HepG2 (cell line): ENCODE measurements at regions not wholly inside any gene's neighbourhood (a gene's known extent, or its start where the extent isn't known, plus 50 kb on each side); places are given as distances from the start of the nearest gene placed in this dataset.
A peak's percentile ranks its signal among the peaks of the same experiment; 100 is the strongest.

ENCODE experiments used
- AKAP8 ChIP-seq: sonication (generic); formaldehyde crosslinking; IDR thresholded peaks from 2 replicates; pipeline ENCODE4 v1.5.1; 2020; ENCODE audit warnings: mild to moderate bottlenecking, missing genetic modification reagents
- ATF1 ChIP-seq: IDR thresholded peaks from 2 replicates; pipeline ENCODE4 v1.6.1; 2016; ENCODE audit warnings: mild to moderate bottlenecking, control low read depth
- ERF ChIP-seq: IDR thresholded peaks from 2 replicates; pipeline ENCODE4 v1.6.1; 2018; ENCODE audit warnings: missing biosample characterization, missing genetic modification reagents
- FOXA3 ChIP-seq: IDR thresholded peaks from 2 replicates; pipeline ENCODE4 v1.6.1; 2016; ENCODE audit warnings: missing genetic modification reagents, missing compliant biosample characterization
- GMEB1 ChIP-seq: sonication (generic); formaldehyde crosslinking; IDR thresholded peaks from 2 replicates; pipeline ENCODE4 v1.5.1; 2020; ENCODE audit warnings: missing genetic modification reagents, mild to moderate bottlenecking, borderline replicate concordance
- HDAC1 ChIP-seq: sonication (generic); formaldehyde crosslinking; IDR thresholded peaks from 2 replicates; pipeline ENCODE4 v1.5.1; 2020; ENCODE audit warnings: mild to moderate bottlenecking, missing genetic modification reagents
- HDAC2 ChIP-seq: sonication (generic); formaldehyde crosslinking; IDR thresholded peaks from 2 replicates; pipeline ENCODE4 v1.4.0; 2020; ENCODE audit warnings: missing genetic modification reagents
- LCORL ChIP-seq, 2 experiments: fragments of 450-650 bp in 1 of 2; sonication (generic) in 1 of 2; formaldehyde crosslinking in 1 of 2; IDR thresholded peaks; 2 replicates each; pipeline versions ENCODE4 v1.5.0 to v1.6.1; 2017 to 2020; ENCODE audit warnings: antibody characterized with exemption in 1 of 2, missing genetic modification reagents in 1 of 2
- MAX ChIP-seq: IDR thresholded peaks from 2 replicates; pipeline ENCODE4 v1.6.1; 2012; ENCODE audit warnings: inconsistent platforms
- MED1 ChIP-seq: sonication (generic); formaldehyde crosslinking; IDR thresholded peaks from 2 replicates; pipeline ENCODE4 v1.4.0; 2020; ENCODE audit warnings: missing genetic modification reagents
- NONO ChIP-seq, 2 experiments: fragments of 450-650 bp in 1 of 2; sonication (generic) in 1 of 2; formaldehyde crosslinking in 1 of 2; IDR thresholded peaks in 1 of 2; conservative IDR thresholded peaks in 1 of 2; 2 replicates each; pipeline versions ENCODE4 v1.6.1 to v1.8.0; 2017 to 2022; ENCODE audit warnings: mild to moderate bottlenecking in 1 of 2, missing genetic modification reagents in 1 of 2, moderate library complexity in 1 of 2
- NR2C2 ChIP-seq: sonication (generic); formaldehyde crosslinking; IDR thresholded peaks from 2 replicates; pipeline ENCODE4 v1.4.0; 2020; ENCODE audit warnings: missing genetic modification reagents, mild to moderate bottlenecking, moderate library complexity, borderline replicate concordance
- NR2F1 ChIP-seq, 2 experiments: fragments of 450-650 bp in 1 of 2; formaldehyde crosslinking in 1 of 2; IDR thresholded peaks; 2 replicates each; pipeline versions ENCODE4 v1.5.0 to v1.6.1; 2016 to 2020; ENCODE audit warnings: mild to moderate bottlenecking in 1 of 2, missing compliant biosample characterization in 1 of 2, missing genetic modification reagents in 1 of 2, moderate library complexity in 1 of 2
- PAXIP1 ChIP-seq: sonication (generic); formaldehyde crosslinking; conservative IDR thresholded peaks from 2 replicates; pipeline ENCODE4 v1.4.0; 2020; ENCODE audit warnings: mild to moderate bottlenecking, missing genetic modification reagents, moderate library complexity
- SOX6 ChIP-seq, 2 experiments: fragments of 450-650 bp in 1 of 2; sonication (generic) in 1 of 2; formaldehyde crosslinking in 1 of 2; IDR thresholded peaks; 2 replicates each; pipeline versions ENCODE4 v1.4.0 to v1.6.1; 2017 to 2020; ENCODE audit warnings: antibody characterized with exemption in 1 of 2, mild to moderate bottlenecking in 1 of 2, missing genetic modification reagents in 1 of 2
- TCF7 ChIP-seq: sonication (generic); IDR thresholded peaks from 2 replicates; pipeline ENCODE4 v1.6.1; 2016; ENCODE audit warnings: antibody characterized with exemption, low read depth
- ZNF136 ChIP-seq: sonication (generic); formaldehyde crosslinking; IDR thresholded peaks from 2 replicates; pipeline ENCODE4 v1.8.1; 2022; ENCODE audit warnings: low read depth, mild to moderate bottlenecking, moderate library complexity, missing genetic modification reagents
- ZNF441 ChIP-seq: sonication (generic); formaldehyde crosslinking; IDR thresholded peaks from 2 replicates; pipeline ENCODE4 v1.7.0; 2021; ENCODE audit warnings: missing genetic modification reagents, borderline replicate concordance
- ZNF644 ChIP-seq: IDR thresholded peaks from 2 replicates; pipeline ENCODE4 v1.6.1; 2016; ENCODE audit warnings: low read depth
- ZNF724P ChIP-seq: sonication (generic); formaldehyde crosslinking; IDR thresholded peaks from 2 replicates; pipeline ENCODE4 v1.8.0; 2022; ENCODE audit warnings: missing genetic modification reagents, borderline replicate concordance
- ZNF737 ChIP-seq: sonication (generic); formaldehyde crosslinking; IDR thresholded peaks from 2 replicates; pipeline ENCODE4 v1.5.0; 2020; ENCODE audit warnings: missing genetic modification reagents, mild to moderate bottlenecking, borderline replicate concordance
- TF ChIP-seq, protein P1 (sequence below): IDR thresholded peaks from 2 replicates; pipeline ENCODE4 v1.6.1; 2016; ENCODE audit warnings: missing genetic modification reagents, missing compliant biosample characterization
- TF ChIP-seq, protein P2 (sequence below): sonication (generic); formaldehyde crosslinking; IDR thresholded peaks from 2 replicates; pipeline ENCODE4 v1.5.1; 2020; ENCODE audit warnings: mild to moderate bottlenecking, moderate library complexity, missing genetic modification reagents

DNA sequence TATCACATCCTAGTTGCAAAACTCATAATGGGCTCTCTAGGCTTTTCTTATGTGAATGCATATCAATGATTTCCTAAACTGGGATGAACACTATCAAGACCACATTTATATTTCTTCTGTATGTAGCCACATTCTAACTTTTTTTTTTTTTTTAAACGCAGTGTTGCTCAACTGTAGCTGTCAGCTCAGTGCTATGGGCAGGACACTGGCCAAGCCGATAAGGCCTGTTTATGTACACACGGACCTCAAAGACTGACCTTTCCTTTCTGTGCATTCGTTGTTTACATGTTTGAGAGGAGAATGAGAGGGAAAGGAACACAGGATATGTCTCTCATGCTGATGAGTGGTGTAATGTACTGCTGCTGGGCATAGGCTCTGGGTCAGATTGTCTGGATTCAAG is 75.1 kb upstream of the B3GAT2 start (continued):
- TF ChIP-seq, protein P1, sequence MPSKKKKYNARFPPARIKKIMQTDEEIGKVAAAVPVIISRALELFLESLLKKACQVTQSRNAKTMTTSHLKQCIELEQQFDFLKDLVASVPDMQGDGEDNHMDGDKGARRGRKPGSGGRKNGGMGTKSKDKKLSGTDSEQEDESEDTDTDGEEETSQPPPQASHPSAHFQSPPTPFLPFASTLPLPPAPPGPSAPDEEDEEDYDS, result peak; percentile 54; the same call in 1 of the 2 replicates
- TF ChIP-seq MED1 (CRISPR knock-in tag), result peak; percentile 71
- TF ChIP-seq ZNF724P (CRISPR knock-in tag), result 0 out of 2 replicates have a peak, but pooled peaks have one; percentile 42
- peak; percentile 80 for TF ChIP-seq HDAC2 (CRISPR knock-in tag)
- TF ChIP-seq ZNF136, result no peak
- TF ChIP-seq LCORL (IDR thresholded peaks at IDR 0.05), result no peak
- TF ChIP-seq LCORL (CRISPR knock-in tag; IDR thresholded peaks at IDR 0.05), result peak; percentile 82
- TF ChIP-seq TCF7, result peak; percentile 84
- peak; percentile 44 to 52; a peak in 2 of 4 replicates for TF ChIP-seq NR2F1 (CRISPR knock-in tag; IDR thresholded peaks at IDR 0.05)
- no peak for TF ChIP-seq SOX6 (IDR thresholded peaks at IDR 0.05)
- peak; percentile 85 for TF ChIP-seq SOX6 (CRISPR knock-in tag; IDR thresholded peaks at IDR 0.05)
- no peak for TF ChIP-seq ZNF737 (CRISPR knock-in tag)
- TF ChIP-seq NR2C2 (CRISPR knock-in tag), result 0 out of 2 replicates have a peak, but pooled peaks have one; percentile 28
- TF ChIP-seq ATF1 (CRISPR knock-in tag), result peak; percentile 25; the same call in 1 of the 2 replicates
- 0 out of 2 replicates have a peak, but pooled peaks have one; percentile 28 for TF ChIP-seq ZNF441 (CRISPR knock-in tag)
- TF ChIP-seq PAXIP1 (CRISPR knock-in tag), result peak; percentile 75
- TF ChIP-seq ZNF644 (CRISPR knock-in tag), result peak; percentile 68; the same call in 1 of the 2 replicates
- TF ChIP-seq FOXA3 (CRISPR knock-in tag), result peak; percentile 97
- TF ChIP-seq GMEB1, result no peak
- TF ChIP-seq AKAP8 (CRISPR knock-in tag), result no peak
- TF ChIP-seq NONO (IDR thresholded peaks at IDR 0.05), result no peak
- no peak for TF ChIP-seq NONO (CRISPR knock-in tag; conservative IDR thresholded peaks at IDR 0.05)
- TF ChIP-seq, protein P2, sequence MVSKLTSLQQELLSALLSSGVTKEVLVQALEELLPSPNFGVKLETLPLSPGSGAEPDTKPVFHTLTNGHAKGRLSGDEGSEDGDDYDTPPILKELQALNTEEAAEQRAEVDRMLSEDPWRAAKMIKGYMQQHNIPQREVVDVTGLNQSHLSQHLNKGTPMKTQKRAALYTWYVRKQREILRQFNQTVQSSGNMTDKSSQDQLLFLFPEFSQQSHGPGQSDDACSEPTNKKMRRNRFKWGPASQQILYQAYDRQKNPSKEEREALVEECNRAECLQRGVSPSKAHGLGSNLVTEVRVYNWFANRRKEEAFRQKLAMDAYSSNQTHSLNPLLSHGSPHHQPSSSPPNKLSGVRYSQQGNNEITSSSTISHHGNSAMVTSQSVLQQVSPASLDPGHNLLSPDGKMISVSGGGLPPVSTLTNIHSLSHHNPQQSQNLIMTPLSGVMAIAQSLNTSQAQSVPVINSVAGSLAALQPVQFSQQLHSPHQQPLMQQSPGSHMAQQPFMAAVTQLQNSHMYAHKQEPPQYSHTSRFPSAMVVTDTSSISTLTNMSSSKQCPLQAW (CRISPR knock-in tag), result 0 out of 2 replicates have a peak, but pooled peaks have one; percentile 26
- peak; percentile 52; the same call in 1 of the 2 replicates for TF ChIP-seq MAX
- 0 out of 2 replicates have a peak, but pooled peaks have one; percentile 41 for TF ChIP-seq HDAC1 (CRISPR knock-in tag)
- peak; percentile 34; the same call in 1 of the 2 replicates for TF ChIP-seq ERF (CRISPR knock-in tag)
